Prostate gland (tissue), 2 donors: ENCODE measurements at regions not wholly inside any gene's neighbourhood (a gene's known extent, or its start where the extent isn't known, plus 50 kb on each side); places are given as distances from the start of the nearest gene placed in this dataset.

Source experiments
- CTCF ChIP-seq, 4 experiments: fragments of 200-600 bp in 2 of 4; fragments of 450-650 bp in 2 of 4; sonication (generic) in 2 of 4; IDR thresholded peaks; 1 replicate in 3 of 4; 2 replicates in 1 of 4; pipeline ENCODE4 v1.5.1; 2016 to 2019; ENCODE audit warnings: antibody characterized with exemption in 4 of 4, mild to moderate bottlenecking in 2 of 4, moderate library complexity in 2 of 4
- POLR2A ChIP-seq: fragments of 450-650 bp; IDR thresholded peaks from one replicate; pipeline ENCODE4 v1.6.1; 2016; ENCODE audit warnings: antibody characterized with exemption, mild to moderate bottlenecking

GRCh38 chr18:79582978-79583377, 96.6 kb upstream of the CTDP1 start:
- TF ChIP-seq POLR2A = no peak
- no peak for TF ChIP-seq CTCF (IDR thresholded peaks at IDR 0.05)
